Gastrocnemius medialis (tissue), 4 donors: ENCODE measurements at regions not wholly inside any gene's neighbourhood (a gene's known extent, or its start where the extent isn't known, plus 50 kb on each side); places are given as distances from the start of the nearest gene placed in this dataset.
"Not testable (repeated sequence)": the region's sequence is repeated elsewhere in the genome, so short reads cannot be mapped to it uniquely, and the experiment has no call there.

Experiments
- ATAC-seq, 2 donors: fragments of 150-250 bp; one replicate each; pipeline ENCODE4 v1.9.1; 2016
- DNase-seq, 2 donors: peaks; one replicate each; pipeline ENCODE4 v3.0.0-alpha.2; 2019
- H3K27ac ChIP-seq, 4 donors: fragments of 200-600 bp; sonication (generic); 1 replicate in 1 of 4; 2 replicates in 3 of 4; pipeline ENCODE4 v1.5.1; 2016 to 2018; ENCODE audit warnings: mild to moderate bottlenecking in 2 of 4, moderate library complexity in 1 of 4
- H3K27me3 ChIP-seq, 3 donors: fragments of 200-600 bp; sonication (generic) in 2 of 3; 1 replicate in 1 of 3; 2 replicates in 2 of 3; pipeline versions ENCODE4 v1.5.1 to v1.6.0; 2016 to 2019; ENCODE audit warnings: mild to moderate bottlenecking in 1 of 3, moderate library complexity in 1 of 3
- H3K36me3 ChIP-seq, 2 donors: fragments of 200-600 bp; sonication (generic) in 1 of 2; one replicate each; pipeline ENCODE4 v1.5.1; 2017 to 2018
- H3K4me1 ChIP-seq, 2 donors: fragments of 200-600 bp; sonication (generic) in 1 of 2; one replicate each; pipeline ENCODE4 v1.5.1; 2016 to 2017; ENCODE audit warnings: mild to moderate bottlenecking in 2 of 2
- H3K4me3 ChIP-seq, 4 donors: fragments of 200-600 bp; sonication (generic) in 3 of 4; 1 replicate in 1 of 4; 2 replicates in 3 of 4; pipeline ENCODE4 v1.5.1; 2016 to 2019; ENCODE audit warnings: mild to moderate bottlenecking in 2 of 4
- H3K9me3 ChIP-seq, 3 donors: fragments of 200-600 bp; sonication (generic) in 2 of 3; 1 replicate in 1 of 3; 2 replicates in 2 of 3; pipeline ENCODE4 v1.5.1; 2016 to 2019
- CTCF ChIP-seq, 5 experiments: fragments of 450-650 bp in 3 of 5; fragments of 200-600 bp in 2 of 5; sonication (generic) in 2 of 5; IDR thresholded peaks in 4 of 5; conservative IDR thresholded peaks in 1 of 5; 1 replicate in 4 of 5; 2 replicates in 1 of 5; pipeline ENCODE4 v1.5.1; 2016 to 2019; ENCODE audit warnings: antibody characterized with exemption in 5 of 5, mild to moderate bottlenecking in 3 of 5, moderate library complexity in 3 of 5
- POLR2A ChIP-seq, 2 donors: fragments of 450-650 bp; IDR thresholded peaks; one replicate each; pipeline ENCODE4 v1.6.1; 2017; ENCODE audit warnings: antibody characterized with exemption in 2 of 2, mild to moderate bottlenecking in 2 of 2, moderate library complexity in 2 of 2
- in situ Hi-C, 4 donors: fragments of 200-750 bp; cut with MboI; loops; one replicate each; pipeline versions ENCODE4 v1.15.0 to v1.8.0; 2017; ENCODE audit warnings: low sequenced_read_pairs in 4 of 4
- intact Hi-C: fragments of 100-400 bp; cut with DNase I; formaldehyde crosslinking; loops from one replicate; pipeline ENCODE4 v1.15.1; 2023; ENCODE audit warnings: low total_unique reads

GRCh38 chr20:26218301-26218700, 521.6 kb upstream of the ZNF337 start:
- TF ChIP-seq POLR2A (IDR thresholded peaks at IDR 0.05) (no peak), CTCF (IDR thresholded peaks at IDR 0.05 in 4 of 5, conservative IDR thresholded peaks at IDR 0.05 in 1 of 5) (no peak)
- H3K4me1 ChIP-seq = no peaks in the 10 kb centered on the region
- no peaks in the 10 kb centered on the region for H3K27me3 ChIP-seq
- no peak overlapping the region for H3K4me3 ChIP-seq
- no peaks in the 10 kb centered on the region for H3K36me3 ChIP-seq
- intact Hi-C loops = no loop called here
- H3K27ac ChIP-seq = no peak overlapping the region
- in situ Hi-C loops = no loop called here
- no peaks in the 10 kb centered on the region for H3K9me3 ChIP-seq
- ATAC-seq (no peak), DNase-seq (no peak)

GRCh38 chr20:26216025-26216424, 519.4 kb upstream of the ZNF337 start:
- H3K4me1 ChIP-seq = no peaks in the 10 kb centered on the region
- intact Hi-C loops = no loop called here
- no peaks in the 10 kb centered on the region for H3K36me3 ChIP-seq
- H3K4me3 ChIP-seq = no peak overlapping the region
- DNase-seq (no peak), ATAC-seq (no peak)
- no peaks in the 10 kb centered on the region for H3K27me3 ChIP-seq
- TF ChIP-seq CTCF (IDR thresholded peaks at IDR 0.05 in 4 of 5, conservative IDR thresholded peaks at IDR 0.05 in 1 of 5) (no peak), POLR2A (IDR thresholded peaks at IDR 0.05) (no peak)
- in situ Hi-C loops = no loop called here
- no peak overlapping the region for H3K27ac ChIP-seq
- H3K9me3 ChIP-seq = no peaks in the 10 kb centered on the region

GRCh38 chr20:26214991-26215390, 518.3 kb upstream of the ZNF337 start:
- H3K4me1 ChIP-seq = no peaks in the 10 kb centered on the region
- ATAC-seq = no peak
- TF ChIP-seq POLR2A (IDR thresholded peaks at IDR 0.05) = no peak
- peaks cover 0 to 5% (median 0%) of the 10 kb centered on the region in 3 donors for H3K27me3 ChIP-seq
- no peak overlapping the region for H3K4me3 ChIP-seq
- intact Hi-C loops (no loop called here), in situ Hi-C loops (no loop called here)
- no peaks in the 10 kb centered on the region for H3K36me3 ChIP-seq
- no peak overlapping the region for H3K27ac ChIP-seq
- H3K9me3 ChIP-seq = no peaks in the 10 kb centered on the region
- no peak for DNase-seq

- peaks cover 0 to 7% of the 10 kb centered on the region in 2 donors for H3K4me1 ChIP-seq
- ATAC-seq = no peak
- TF ChIP-seq POLR2A (IDR thresholded peaks at IDR 0.05) = no peak
- intact Hi-C loops = no loop called here
- H3K36me3 ChIP-seq = no peaks in the 10 kb centered on the region
- no peak overlapping the region for H3K27ac ChIP-seq
- H3K27me3 ChIP-seq = peaks cover 21 to 50% (median 34%) of the 10 kb centered on the region in 3 donors
- H3K9me3 ChIP-seq = no peaks in the 10 kb centered on the region
- H3K4me3 ChIP-seq = no peak overlapping the region
- DNase-seq = no peak
- in situ Hi-C loops = no loop called here
These were observed 512.7 kb upstream of the ZNF337 start for GRCh38 chr20:26209171-26209941.

GRCh38 chr20:26208296-26209091, 511.8 kb upstream of the ZNF337 start:
- ATAC-seq (no peak), DNase-seq (no peak)
- H3K36me3 ChIP-seq = no peaks in the 10 kb centered on the region
- H3K27me3 ChIP-seq = peaks cover 21 to 50% (median 34%) of the 10 kb centered on the region in 3 donors
- peaks cover 0 to 7% of the 10 kb centered on the region in 2 donors for H3K4me1 ChIP-seq
- in situ Hi-C loops = no loop called here
- H3K9me3 ChIP-seq = no peaks in the 10 kb centered on the region
- intact Hi-C loops = no loop called here
- H3K27ac ChIP-seq = no peak overlapping the region
- peak overlapping the region in 3 of 4 donors; percentile 13 to 38 (median 29) for H3K4me3 ChIP-seq
- TF ChIP-seq CTCF (IDR thresholded peaks at IDR 0.05 in 4 of 5, conservative IDR thresholded peaks at IDR 0.05 in 1 of 5) = no peak
- no peak for TF ChIP-seq POLR2A (IDR thresholded peaks at IDR 0.05)

- DNase-seq, H3K4me1 ChIP-seq, intact Hi-C loops, H3K27ac ChIP-seq, ATAC-seq, H3K9me3 ChIP-seq, H3K36me3 ChIP-seq, in situ Hi-C loops: not testable (repeated sequence)
- peak overlapping the region in 3 of 4 donors; percentile 13 to 38 (median 29) for H3K4me3 ChIP-seq
- H3K27me3 ChIP-seq = peaks cover 21 to 50% (median 34%) of the 10 kb centered on the region in 3 donors
These were observed 511.3 kb upstream of the ZNF337 start for GRCh38 chr20:26207967-26208295.
